ENCODE measurements at regions not wholly inside any gene's neighbourhood (a gene's known extent, or its start where the extent isn't known, plus 50 kb on each side); places are given as distances from the start of the nearest gene placed in this dataset.

DNA sequence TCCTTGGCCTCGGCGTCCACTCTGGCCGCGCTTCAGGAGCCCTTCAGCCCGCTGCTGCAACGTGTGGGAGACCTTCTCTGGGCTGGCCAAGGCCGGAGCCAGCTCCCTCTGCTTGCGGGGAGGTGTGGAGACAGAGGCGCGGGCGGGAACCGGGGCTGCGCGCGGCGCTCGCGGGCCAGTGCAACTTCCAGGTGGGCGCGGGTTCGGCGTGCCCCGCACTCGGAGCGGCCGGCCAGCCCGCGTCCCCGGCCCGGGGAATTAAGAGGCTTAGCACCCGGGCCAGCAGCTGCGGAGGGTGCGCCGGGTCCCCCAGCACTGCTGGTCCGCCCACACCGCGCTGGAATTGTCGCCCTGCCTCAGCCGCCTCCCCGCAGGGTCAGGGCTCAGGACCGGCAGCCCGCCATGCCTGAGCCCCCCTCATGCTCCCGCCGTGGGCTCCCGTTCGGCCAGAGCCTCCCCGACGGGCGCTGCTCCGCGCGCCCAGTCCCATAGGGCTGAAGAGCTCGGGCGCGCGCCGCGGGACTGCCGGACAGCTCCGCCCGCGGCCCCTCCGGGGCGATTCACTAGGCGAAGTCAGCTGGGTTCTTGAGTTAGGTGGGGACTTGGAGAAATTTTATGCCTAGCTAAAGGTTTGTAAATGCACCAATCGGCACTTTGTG lies 673.9 kb downstream of the SLC16A7 start:
- Mint-ChIP-seq H3K9me3 (peaks cover 5 to 38% (median 18%) of the 10 kb centered on the region in 6 donors), H3K36me3 (no peaks in the 10 kb centered on the region), H3K27ac (no peak overlapping the region), H3K4me3 (no peak overlapping the region), H3K4me1 (no peaks in the 10 kb centered on the region), H3K27me3 (ENCODE audit: low read depth in 3 of 3) (no peaks in the 10 kb centered on the region)
- DNase-seq: no peak

DNA sequence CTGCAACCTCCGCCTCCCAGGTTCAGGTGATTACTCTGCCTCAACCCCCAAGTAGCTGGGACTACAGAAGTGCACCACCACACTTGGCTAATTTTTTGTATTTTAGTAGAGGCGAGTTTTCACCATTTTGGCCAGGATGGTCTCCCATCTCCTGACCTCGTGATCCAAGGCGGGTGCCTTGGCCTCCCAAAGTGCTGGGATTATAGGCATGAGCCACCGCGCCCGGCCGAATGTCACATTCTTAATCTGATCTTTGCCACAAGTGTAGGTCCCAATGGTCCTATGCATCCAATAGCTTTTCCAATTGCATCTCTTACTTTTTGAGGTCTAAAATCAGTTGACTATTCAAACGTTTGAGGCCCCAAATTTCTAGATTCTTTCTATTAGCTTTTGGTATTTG lies 676.0 kb downstream of the SLC16A7 start:
- Mint-ChIP-seq H3K4me1 (no peaks in the 10 kb centered on the region), H3K27ac (no peak overlapping the region), H3K9me3 (peaks cover 7 to 34% (median 20%) of the 10 kb centered on the region in 6 donors), H3K36me3 (no peaks in the 10 kb centered on the region), H3K27me3 (ENCODE audit: low read depth in 3 of 3) (no peaks in the 10 kb centered on the region), H3K4me3 (no peak overlapping the region)
- no peak for DNase-seq

DNA sequence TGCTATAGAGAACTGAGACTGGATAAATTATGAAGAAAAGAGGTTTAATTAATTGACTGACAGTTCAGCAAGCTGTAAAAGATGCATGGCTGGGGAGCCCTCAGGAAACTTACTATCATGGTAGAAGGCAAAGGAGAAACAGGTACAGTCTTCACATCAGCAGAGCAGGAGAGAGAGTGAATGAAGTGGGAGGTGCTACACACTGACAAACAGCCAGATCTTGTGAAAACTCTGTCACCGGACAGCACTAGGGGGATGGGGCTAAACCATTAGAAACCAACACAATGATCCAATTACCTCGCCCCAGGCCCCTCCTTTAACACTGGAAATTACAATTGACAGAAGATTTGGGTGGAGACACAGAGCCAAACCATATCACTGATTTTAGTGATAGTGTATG lies 682.4 kb downstream of the SLC16A7 start:
- no peak for DNase-seq
- Mint-ChIP-seq H3K27me3 (ENCODE audit: low read depth in 3 of 3) (peaks cover 0 to 3% (median 0%) of the 10 kb centered on the region in 3 donors), H3K4me3 (no peak overlapping the region), H3K36me3 (no peaks in the 10 kb centered on the region), H3K27ac (no peak overlapping the region), H3K4me1 (no peaks in the 10 kb centered on the region), H3K9me3 (peaks cover 10 to 26% (median 12%) of the 10 kb centered on the region in 6 donors)

DNA sequence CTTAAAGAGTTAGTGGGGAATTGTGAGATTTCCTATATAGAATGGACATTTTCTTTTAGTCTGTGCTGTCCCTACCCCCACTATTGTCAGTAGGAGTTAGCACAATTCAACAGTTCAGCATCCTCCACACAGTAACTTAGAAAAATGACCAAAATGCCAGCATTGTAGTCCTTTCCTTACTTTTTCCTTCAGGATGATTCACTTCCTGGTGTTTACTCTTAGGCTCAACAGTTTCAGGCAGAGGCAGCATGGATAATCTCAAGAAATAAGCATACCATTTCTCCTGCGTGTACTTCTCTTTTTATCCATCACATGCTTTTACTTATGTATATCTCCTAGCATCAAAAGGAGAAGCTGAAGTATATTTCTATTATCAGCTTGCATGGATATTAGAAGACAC lies 683.4 kb downstream of the SLC16A7 start:
- H3K9me3 Mint-ChIP-seq: peaks cover 9 to 17% (median 11%) of the 10 kb centered on the region in 6 donors
- H3K27ac Mint-ChIP-seq: no peak overlapping the region
- H3K4me3 Mint-ChIP-seq: no peak overlapping the region
- no peak for DNase-seq
- no peaks in the 10 kb centered on the region for H3K4me1 Mint-ChIP-seq
- H3K36me3 Mint-ChIP-seq: no peaks in the 10 kb centered on the region
- H3K27me3 Mint-ChIP-seq (ENCODE audit: low read depth in 3 of 3): peaks cover 0 to 3% (median 0%) of the 10 kb centered on the region in 3 donors

DNA sequence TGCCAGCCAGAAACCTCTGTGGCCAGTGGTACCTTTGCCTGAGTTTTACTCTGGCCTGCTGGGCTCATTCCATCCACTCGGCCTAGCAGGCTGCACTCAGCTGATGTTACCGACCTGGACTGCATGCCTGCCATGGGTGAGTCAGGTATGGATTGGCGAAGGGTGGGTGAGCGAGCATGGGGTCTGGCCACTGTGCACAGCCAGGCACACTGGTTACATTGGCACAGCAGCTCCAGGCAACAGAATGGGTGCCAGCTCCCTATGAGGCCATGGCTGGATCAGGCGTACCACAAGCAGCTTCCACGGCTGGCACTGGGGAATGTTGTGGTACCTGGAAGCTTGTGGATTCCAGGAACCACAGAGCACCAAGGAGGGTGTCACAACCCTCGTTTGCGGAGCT lies 685.7 kb downstream of the SLC16A7 start:
- no peak for DNase-seq
- Mint-ChIP-seq H3K27ac (no peak overlapping the region), H3K4me1 (no peaks in the 10 kb centered on the region), H3K4me3 (no peak overlapping the region), H3K9me3 (peaks cover 8 to 26% (median 10%) of the 10 kb centered on the region in 6 donors), H3K36me3 (no peaks in the 10 kb centered on the region), H3K27me3 (ENCODE audit: low read depth in 3 of 3) (peaks cover 0 to 3% (median 0%) of the 10 kb centered on the region in 3 donors)

DNA sequence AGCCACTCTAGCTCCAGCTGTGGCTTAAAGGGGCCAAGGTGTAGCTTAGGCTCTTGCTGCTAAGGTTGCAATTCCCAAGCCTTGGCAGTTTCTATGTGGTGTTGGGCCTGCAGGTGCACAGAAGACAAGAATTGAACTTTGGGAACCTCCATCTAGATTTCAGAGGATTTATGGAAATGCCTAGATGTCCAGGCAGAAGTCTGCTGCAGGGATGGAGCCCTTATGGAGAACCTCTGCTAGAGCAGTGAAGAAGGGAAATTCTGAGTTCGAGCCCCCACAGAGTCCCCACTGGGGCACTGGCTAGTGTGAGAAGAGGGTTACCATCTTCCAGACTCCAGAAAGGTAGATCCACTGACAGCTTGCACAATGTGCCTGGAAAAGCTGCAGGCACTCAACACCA lies 694.7 kb downstream of the SLC16A7 start:
- H3K36me3 Mint-ChIP-seq: peaks cover 0 to 3% (median 0%) of the 10 kb centered on the region in 3 donors
- H3K27me3 Mint-ChIP-seq (ENCODE audit: low read depth in 3 of 3): no peaks in the 10 kb centered on the region
- H3K4me1 Mint-ChIP-seq: no peaks in the 10 kb centered on the region
- DNase-seq: no peak
- peaks cover 9 to 48% (median 35%) of the 10 kb centered on the region in 6 donors for H3K9me3 Mint-ChIP-seq
- no peak overlapping the region for H3K27ac Mint-ChIP-seq
- no peak overlapping the region for H3K4me3 Mint-ChIP-seq

DNA sequence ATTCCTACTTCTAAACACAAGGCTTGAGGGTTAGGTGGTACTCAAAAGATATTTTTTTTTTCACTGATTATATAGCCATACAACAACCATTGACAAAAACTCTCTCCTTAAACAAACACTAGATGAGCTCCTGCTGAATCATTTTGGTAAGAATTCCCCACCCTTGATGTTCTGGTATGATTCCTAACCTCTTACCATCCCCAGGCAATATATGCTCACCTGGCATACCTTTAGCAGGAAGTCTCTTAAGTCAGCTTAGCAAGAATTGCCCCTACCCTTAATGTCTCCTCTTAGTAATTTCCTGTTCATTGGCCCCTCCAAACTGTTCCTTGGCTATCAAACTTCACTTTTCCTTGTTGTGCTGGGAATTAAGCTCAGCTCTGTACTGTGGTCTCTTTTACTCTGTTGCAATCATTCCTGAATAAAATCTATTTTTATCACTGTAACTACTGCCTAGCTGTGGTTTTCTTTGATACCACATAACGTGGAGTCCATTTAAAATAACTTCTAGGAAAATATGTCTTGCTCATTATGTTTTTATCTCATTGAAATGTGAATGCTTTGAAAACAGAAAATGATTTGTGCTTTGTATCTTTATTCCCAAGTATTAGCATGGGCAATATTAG lies 712.6 kb downstream of the SLC16A7 start:
- H3K4me3 Mint-ChIP-seq: no peak overlapping the region
- H3K27me3 Mint-ChIP-seq (ENCODE audit: low read depth in 3 of 3): no peaks in the 10 kb centered on the region

DNA sequence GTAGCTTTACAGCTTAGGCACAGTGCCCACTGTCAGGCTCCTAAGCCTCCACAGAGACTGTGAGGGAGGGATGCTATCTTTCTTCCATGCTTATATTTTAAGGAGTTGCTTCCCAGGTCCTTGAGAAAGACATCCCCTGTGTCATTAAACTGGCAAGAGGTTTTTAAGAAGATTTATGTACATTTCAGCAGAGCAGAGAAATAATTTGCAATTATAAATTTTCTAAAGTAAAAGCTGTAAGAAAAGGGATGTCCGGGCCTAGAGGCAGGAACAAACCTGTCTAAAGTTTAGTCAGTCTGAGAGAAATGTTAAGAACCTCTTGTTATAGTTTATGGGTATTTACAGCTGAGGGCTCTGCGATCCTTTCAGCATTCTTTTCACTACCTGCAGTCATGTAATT lies 716.1 kb downstream of the SLC16A7 start:
- H3K4me3 Mint-ChIP-seq: no peak overlapping the region

More for the DNA sequence above, 712.6 kb downstream of the SLC16A7 start:
- Mint-ChIP-seq H3K4me1 (no peaks in the 10 kb centered on the region), H3K36me3 (no peaks in the 10 kb centered on the region), H3K27ac (no peak overlapping the region), H3K9me3 (peaks cover 0 to 43% (median 13%) of the 10 kb centered on the region in 6 donors)
- DNase-seq: no peak

DNA sequence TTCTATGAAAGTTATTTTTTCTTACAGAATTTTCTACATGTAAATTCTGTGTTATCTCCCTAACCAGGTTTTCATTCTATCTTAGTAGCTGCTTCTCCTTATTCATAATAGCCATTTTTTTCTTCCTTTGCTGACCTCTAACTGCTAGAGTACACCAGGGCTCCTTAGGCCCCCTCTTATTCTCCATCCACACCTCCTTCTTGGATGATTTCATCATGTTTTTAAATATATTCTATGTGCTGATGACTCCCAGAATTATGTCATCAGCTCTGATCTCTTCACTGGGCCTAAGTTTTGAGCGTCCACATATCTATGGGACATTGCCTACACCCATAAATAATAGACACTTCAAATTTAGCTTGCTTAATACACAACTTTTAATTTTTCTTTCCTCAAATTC lies 721.5 kb downstream of the SLC16A7 start:
- H3K4me3 Mint-ChIP-seq: no peak overlapping the region
- no peak overlapping the region for H3K27ac Mint-ChIP-seq
- peaks cover 0 to 3% (median 0%) of the 10 kb centered on the region in 3 donors for H3K27me3 Mint-ChIP-seq (ENCODE audit: low read depth in 3 of 3)
- H3K9me3 Mint-ChIP-seq: peaks cover 3 to 61% (median 26%) of the 10 kb centered on the region in 6 donors
- no peaks in the 10 kb centered on the region for H3K4me1 Mint-ChIP-seq
- no peak for DNase-seq
- H3K36me3 Mint-ChIP-seq: no peaks in the 10 kb centered on the region

More for the DNA sequence above, 716.1 kb downstream of the SLC16A7 start:
- no peak overlapping the region for H3K27ac Mint-ChIP-seq
- no peaks in the 10 kb centered on the region for H3K27me3 Mint-ChIP-seq (ENCODE audit: low read depth in 3 of 3)
- DNase-seq: no peak
- no peaks in the 10 kb centered on the region for H3K36me3 Mint-ChIP-seq
- H3K9me3 Mint-ChIP-seq: peaks cover 3 to 51% (median 22%) of the 10 kb centered on the region in 6 donors
- H3K4me1 Mint-ChIP-seq: no peaks in the 10 kb centered on the region

DNA sequence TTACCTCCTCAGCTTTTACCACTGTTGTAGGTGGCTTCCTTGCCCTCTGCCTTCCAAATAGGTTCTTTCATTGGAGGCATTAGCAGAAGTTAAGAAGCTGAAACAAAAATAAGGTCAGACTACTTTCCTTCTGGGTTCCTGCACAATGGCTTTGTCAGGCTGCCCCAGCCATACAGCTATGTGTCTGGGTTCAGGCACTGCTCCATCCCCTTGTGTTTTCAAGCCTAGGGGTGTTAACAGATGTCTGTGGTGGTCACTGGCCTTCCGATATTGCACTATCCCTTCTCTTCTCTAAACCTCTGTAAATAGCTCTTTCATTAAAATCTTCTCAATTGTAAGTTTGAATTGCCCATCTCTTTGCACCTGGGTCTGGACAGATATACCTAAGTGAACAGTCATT lies 728.9 kb downstream of the SLC16A7 start:
- H3K4me1 Mint-ChIP-seq: no peaks in the 10 kb centered on the region
- no peak overlapping the region for H3K4me3 Mint-ChIP-seq
- no peak for DNase-seq
- H3K27me3 Mint-ChIP-seq (ENCODE audit: low read depth in 3 of 3): peaks cover 0 to 3% (median 1%) of the 10 kb centered on the region in 3 donors
- peaks cover 4 to 48% (median 22%) of the 10 kb centered on the region in 6 donors for H3K9me3 Mint-ChIP-seq
- H3K27ac Mint-ChIP-seq: no peak overlapping the region
- H3K36me3 Mint-ChIP-seq: no peaks in the 10 kb centered on the region

DNA sequence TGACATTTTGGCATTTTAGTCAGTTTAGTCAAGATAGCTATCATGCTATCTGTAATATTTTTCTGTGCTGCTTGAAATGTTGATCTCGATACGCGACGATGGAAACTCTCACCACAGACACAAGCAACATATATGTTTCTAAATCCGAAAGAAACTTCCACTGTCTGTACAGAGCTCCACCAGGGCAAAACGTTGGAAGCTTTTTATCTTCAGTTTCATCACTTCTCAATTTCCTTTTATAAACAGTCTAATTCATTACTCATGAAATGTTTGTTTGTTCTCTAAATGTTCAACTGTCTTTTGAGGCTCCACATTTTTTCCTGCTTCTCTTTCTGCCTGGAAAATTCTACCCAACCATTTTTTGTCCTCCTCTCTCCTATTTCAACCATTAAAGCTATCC lies 737.6 kb downstream of the SLC16A7 start:
- Mint-ChIP-seq H3K36me3 (no peaks in the 10 kb centered on the region), H3K27me3 (ENCODE audit: low read depth in 3 of 3) (no peaks in the 10 kb centered on the region), H3K9me3 (peaks cover 5 to 26% (median 20%) of the 10 kb centered on the region in 6 donors), H3K4me3 (no peak overlapping the region), H3K4me1 (no peaks in the 10 kb centered on the region), H3K27ac (no peak overlapping the region)
- no peak for DNase-seq

DNA sequence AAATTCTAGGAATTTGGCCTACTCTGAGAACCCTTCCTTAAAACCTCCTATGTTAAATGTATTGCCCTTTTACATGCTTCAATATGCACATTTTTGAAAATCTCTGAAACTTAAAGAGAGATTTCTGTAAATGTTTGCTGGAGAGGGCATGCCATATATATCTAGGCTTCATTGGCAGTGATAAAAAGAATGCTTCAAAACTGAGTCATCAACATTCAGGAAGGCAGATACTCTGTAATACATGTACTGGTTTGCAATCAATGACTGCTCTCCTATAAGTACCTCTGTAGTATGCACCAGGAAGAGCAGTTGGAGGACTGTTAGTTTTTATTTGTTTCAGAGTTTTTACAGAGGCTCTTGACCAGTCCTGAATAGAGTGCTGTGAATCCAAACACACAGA lies 739.9 kb downstream of the SLC16A7 start:
- DNase-seq: no peak
- Mint-ChIP-seq H3K27me3 (ENCODE audit: low read depth in 3 of 3) (peaks cover 0 to 2% (median 0%) of the 10 kb centered on the region in 3 donors), H3K27ac (no peak overlapping the region), H3K36me3 (no peaks in the 10 kb centered on the region), H3K4me1 (no peaks in the 10 kb centered on the region), H3K9me3 (peaks cover 7 to 38% (median 20%) of the 10 kb centered on the region in 6 donors), H3K4me3 (no peak overlapping the region)

DNA sequence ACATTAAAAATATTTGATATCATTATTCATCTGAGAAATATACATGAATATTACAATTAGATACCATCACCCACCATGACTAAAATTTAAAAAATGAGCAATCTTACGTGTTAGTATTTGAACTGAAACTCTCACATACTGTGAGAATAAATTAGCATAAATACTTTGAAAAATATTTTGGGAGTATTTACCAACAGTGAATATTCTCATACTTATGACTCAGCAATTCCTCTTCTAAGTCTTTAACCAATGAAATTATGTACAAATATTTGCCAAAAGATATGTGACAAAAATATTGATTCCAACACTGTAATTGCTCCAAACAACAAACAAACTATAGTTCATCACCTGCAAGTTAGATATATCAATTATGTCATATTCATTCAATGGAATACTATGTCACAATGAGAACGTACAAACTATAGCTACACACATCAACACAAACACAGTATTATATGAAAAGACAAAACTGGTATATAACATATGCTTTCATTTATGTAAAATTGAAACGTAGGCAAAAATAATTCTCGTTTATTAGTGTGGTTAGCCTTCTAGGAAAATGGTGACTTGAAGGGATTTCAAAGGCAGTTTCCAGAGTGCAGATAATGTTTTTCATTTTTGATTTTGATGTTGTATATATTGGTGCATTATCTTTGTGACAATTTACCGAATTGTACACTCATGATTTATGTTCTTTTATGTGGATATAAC lies 742.2 kb downstream of the SLC16A7 start:
- Mint-ChIP-seq H3K4me1 (no peaks in the 10 kb centered on the region), H3K9me3 (peaks cover 7 to 47% (median 18%) of the 10 kb centered on the region in 6 donors), H3K36me3 (no peaks in the 10 kb centered on the region), H3K4me3 (no peak overlapping the region), H3K27ac (no peak overlapping the region), H3K27me3 (ENCODE audit: low read depth in 3 of 3) (peaks cover 0 to 2% (median 0%) of the 10 kb centered on the region in 3 donors)
- DNase-seq: no peak

DNA sequence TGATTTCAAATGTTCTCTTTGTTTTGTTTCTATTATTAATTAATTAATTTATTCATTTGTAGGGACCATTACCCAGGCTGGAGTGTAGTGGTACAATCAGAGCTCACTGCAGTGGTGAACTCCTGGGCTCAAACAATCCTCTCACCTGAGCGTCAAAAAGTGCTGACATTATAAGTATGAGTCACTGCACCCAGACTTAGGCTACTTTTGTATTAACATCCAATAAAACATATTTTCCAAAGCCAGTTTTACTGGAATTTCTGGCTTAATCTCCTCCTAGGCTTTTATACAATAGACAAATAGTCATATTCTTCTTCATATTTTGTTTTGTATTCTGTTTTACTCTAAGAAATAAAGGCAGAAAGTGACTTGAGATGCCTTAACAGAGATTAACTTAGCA lies 749.6 kb downstream of the SLC16A7 start:
- H3K4me3 Mint-ChIP-seq: no peak overlapping the region
- H3K27me3 Mint-ChIP-seq (ENCODE audit: low read depth in 3 of 3): peaks cover 0 to 2% (median 0%) of the 10 kb centered on the region in 3 donors
- no peaks in the 10 kb centered on the region for H3K4me1 Mint-ChIP-seq

More for the DNA sequence above, 749.6 kb downstream of the SLC16A7 start:
- no peak overlapping the region for H3K27ac Mint-ChIP-seq
- H3K9me3 Mint-ChIP-seq: peaks cover 3 to 39% (median 16%) of the 10 kb centered on the region in 6 donors
- DNase-seq: no peak
- H3K36me3 Mint-ChIP-seq: no peaks in the 10 kb centered on the region

Data from immature natural killer cell (primary cell).